Stimulated activated effector memory CD8-positive, alpha-beta T cell treated with anti-CD3 and anti-CD28 coated beads, Interleukin-12 subunit alpha, Interleukin-12 subunit beta, amount 100 ng/mL, for 72 hours (primary cell): ENCODE measurements at regions not wholly inside any gene's neighbourhood (a gene's known extent, or its start where the extent isn't known, plus 50 kb on each side); places are given as distances from the start of the nearest gene placed in this dataset.
"Not testable (repeated sequence)": the region's sequence is repeated elsewhere in the genome, so short reads cannot be mapped to it uniquely, and the experiment has no call there.

ENCODE experiments used
- ATAC-seq: fragments of 150-1000 bp; cut with Tn5 transposase; 2 replicates; pipeline ENCODE4 v1.10.0; 2021
- DNase-seq, 2 donors: peaks; one replicate each; pipeline ENCODE4 v3.0.0; 2021 to 2022; ENCODE audit warnings: low spot score in 2 of 2
- H3K27ac Mint-ChIP-seq: one replicate; pipeline ENCODE4 v1.8.0; 2022; ENCODE audit warnings: mild to moderate bottlenecking, mixed read lengths
- H3K36me3 Mint-ChIP-seq: one replicate; pipeline ENCODE4 v1.8.0; 2022; ENCODE audit warnings: mild to moderate bottlenecking, mixed read lengths
- H3K4me1 Mint-ChIP-seq: one replicate; pipeline ENCODE4 v1.8.0; 2022; ENCODE audit warnings: mixed read lengths
- H3K4me3 Mint-ChIP-seq: one replicate; pipeline ENCODE4 v1.8.0; 2022; ENCODE audit warnings: mild to moderate bottlenecking, mixed read lengths
- H3K9me3 Mint-ChIP-seq: one replicate; pipeline ENCODE4 v1.8.0; 2022; ENCODE audit warnings: mixed read lengths

GRCh38 chr3:140883428-140884040, 58.1 kb upstream of the SLC25A36 start:
- Mint-ChIP-seq H3K27ac (no peak overlapping the region), H3K9me3 (no peaks in the 10 kb centered on the region), H3K4me1 (no peaks in the 10 kb centered on the region), H3K4me3 (no peak overlapping the region), H3K36me3 (no peaks in the 10 kb centered on the region)
- DNase-seq (no peak), ATAC-seq (no peak)

- not testable (repeated sequence) for H3K9me3 Mint-ChIP-seq, ATAC-seq, H3K4me3 Mint-ChIP-seq, H3K4me1 Mint-ChIP-seq, H3K27ac Mint-ChIP-seq, H3K36me3 Mint-ChIP-seq, DNase-seq
Measured at GRCh38 chr3:140885697-140886096, 55.9 kb upstream of the SLC25A36 start.
